Cardiac muscle cell (in vitro differentiated cells and primary cell): ENCODE measurements at regions not wholly inside any gene's neighbourhood (a gene's known extent, or its start where the extent isn't known, plus 50 kb on each side); places are given as distances from the start of the nearest gene placed in this dataset.

ENCODE experiments used
- DNase-seq, 2 donors: peaks; one replicate each; pipeline versions ENCODE4 v3.0.0 to v3.0.0-alpha.2; 2010 to 2017; ENCODE audit warnings: low read depth in 1 of 2, low spot score in 1 of 2
- H3K27ac ChIP-seq: fragments of 200-600 bp; sonication (generic); 2 replicates; pipeline ENCODE4 v1.5.1; 2016
- H3K27me3 ChIP-seq: fragments of 200-600 bp; sonication (generic); 2 replicates; pipeline ENCODE4 v1.6.0; 2016; ENCODE audit warnings: control low read depth
- H3K36me3 ChIP-seq: fragments of 200-600 bp; sonication (generic); 2 replicates; pipeline ENCODE4 v1.5.1; 2016; ENCODE audit warnings: control low read depth
- H3K4me1 ChIP-seq: fragments of 200-600 bp; sonication (generic); 2 replicates; pipeline ENCODE4 v1.8.1; 2017; ENCODE audit warnings: low read depth, mild to moderate bottlenecking, mixed run types
- H3K4me3 ChIP-seq: fragments of 200-600 bp; sonication (generic); 2 replicates; pipeline ENCODE4 v1.5.1; 2016; ENCODE audit warnings: mild to moderate bottlenecking
- H3K9me3 ChIP-seq: fragments of 200-600 bp; sonication (generic); 2 replicates; pipeline ENCODE4 v1.5.1; 2017; ENCODE audit warnings: low read depth, mild to moderate bottlenecking, control low read depth
- TF ChIP-seq, protein P1 (sequence below): IDR thresholded peaks from 2 replicates; pipeline ENCODE4 v1.5.1; 2012; ENCODE audit warnings: low read depth, mild to moderate bottlenecking, low read length

DNA sequence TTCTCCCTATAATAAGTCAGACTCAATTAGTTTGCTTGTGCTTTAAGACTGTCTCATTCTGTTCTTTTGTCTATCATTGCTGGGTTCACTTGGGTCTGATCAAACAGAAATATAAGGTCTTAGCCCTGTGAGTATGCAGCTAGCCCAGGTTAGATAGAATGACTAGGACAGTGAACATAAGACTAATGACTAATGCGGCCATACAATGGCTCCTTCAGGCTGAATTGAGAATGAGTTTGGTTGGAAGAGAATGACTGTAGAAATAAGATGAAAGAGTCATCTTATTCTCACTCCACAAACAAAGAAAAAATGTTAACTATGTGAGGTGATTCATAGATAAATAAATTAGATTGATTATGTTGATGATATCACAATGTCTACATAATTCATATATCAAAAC lies 50.1 kb upstream of the OBI1 start:
- Histone ChIP-seq H3K36me3 (no peaks in the 10 kb centered on the region), H3K27ac (no peak overlapping the region), H3K27me3 (no peaks in the 10 kb centered on the region), H3K4me1 (no peaks in the 10 kb centered on the region), H3K9me3 (no peaks in the 10 kb centered on the region), H3K4me3 (no peak overlapping the region)
- TF ChIP-seq, protein P1, sequence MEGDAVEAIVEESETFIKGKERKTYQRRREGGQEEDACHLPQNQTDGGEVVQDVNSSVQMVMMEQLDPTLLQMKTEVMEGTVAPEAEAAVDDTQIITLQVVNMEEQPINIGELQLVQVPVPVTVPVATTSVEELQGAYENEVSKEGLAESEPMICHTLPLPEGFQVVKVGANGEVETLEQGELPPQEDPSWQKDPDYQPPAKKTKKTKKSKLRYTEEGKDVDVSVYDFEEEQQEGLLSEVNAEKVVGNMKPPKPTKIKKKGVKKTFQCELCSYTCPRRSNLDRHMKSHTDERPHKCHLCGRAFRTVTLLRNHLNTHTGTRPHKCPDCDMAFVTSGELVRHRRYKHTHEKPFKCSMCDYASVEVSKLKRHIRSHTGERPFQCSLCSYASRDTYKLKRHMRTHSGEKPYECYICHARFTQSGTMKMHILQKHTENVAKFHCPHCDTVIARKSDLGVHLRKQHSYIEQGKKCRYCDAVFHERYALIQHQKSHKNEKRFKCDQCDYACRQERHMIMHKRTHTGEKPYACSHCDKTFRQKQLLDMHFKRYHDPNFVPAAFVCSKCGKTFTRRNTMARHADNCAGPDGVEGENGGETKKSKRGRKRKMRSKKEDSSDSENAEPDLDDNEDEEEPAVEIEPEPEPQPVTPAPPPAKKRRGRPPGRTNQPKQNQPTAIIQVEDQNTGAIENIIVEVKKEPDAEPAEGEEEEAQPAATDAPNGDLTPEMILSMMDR, result no peak
- no peak for DNase-seq
